ENCODE measurements at regions not wholly inside any gene's neighbourhood (a gene's known extent, or its start where the extent isn't known, plus 50 kb on each side); places are given as distances from the start of the nearest gene placed in this dataset.

GRCh38 chr10:4736608-4737007 lies 89.4 kb upstream of the AKR1E2 start:
- TF ChIP-seq CTCF (IDR thresholded peaks at IDR 0.05; ENCODE audit: control extremely low read depth, extremely low read depth, low read depth, missing control alignments): no peak
- DNase-seq (ENCODE audit: extremely low spot score): no peak
- CTCF ChIA-PET: no interaction called here
- POLR2A ChIA-PET: no interaction called here

- no peak for DNase-seq (ENCODE audit: extremely low spot score)
- CTCF ChIA-PET: no interaction called here
- TF ChIP-seq CTCF (IDR thresholded peaks at IDR 0.05; ENCODE audit: control extremely low read depth, extremely low read depth, low read depth, missing control alignments): no peak
These were observed 89.8 kb upstream of the AKR1E2 start for GRCh38 chr10:4736183-4736582.

GRCh38 chr10:4733843-4734224 lies 92.2 kb upstream of the AKR1E2 start:
- TF ChIP-seq CTCF (IDR thresholded peaks at IDR 0.05; ENCODE audit: control extremely low read depth, extremely low read depth, low read depth, missing control alignments): no peak
- ChIA-PET CTCF (interaction anchor here (1.0 to 1.2 kb wide), 2 partner anchors 14 to 20 kb away, joined by 3 to 5 read pairs; no protein-coding TSS in a partner anchor), POLR2A (no interaction called here)

More at GRCh38 chr10:4736183-4736582, 89.8 kb upstream of the AKR1E2 start:
- POLR2A ChIA-PET: no interaction called here

GRCh38 chr10:4733150-4733842 lies 92.7 kb upstream of the AKR1E2 start:
- no peak for TF ChIP-seq CTCF (IDR thresholded peaks at IDR 0.05; ENCODE audit: control extremely low read depth, extremely low read depth, low read depth, missing control alignments)
- no peak for DNase-seq (ENCODE audit: extremely low spot score)
- CTCF ChIA-PET: interaction anchor here (1.0 to 1.2 kb wide), 2 partner anchors 14 to 19 kb away, joined by 3 to 5 read pairs; no protein-coding TSS in a partner anchor
- POLR2A ChIA-PET: no interaction called here

More at GRCh38 chr10:4733843-4734224, 92.2 kb upstream of the AKR1E2 start:
- DNase-seq (ENCODE audit: extremely low spot score): no peak

- TF ChIP-seq CTCF (IDR thresholded peaks at IDR 0.05; ENCODE audit: control extremely low read depth, extremely low read depth, low read depth, missing control alignments): no peak
- no peak for DNase-seq (ENCODE audit: extremely low spot score)
- ChIA-PET CTCF (interaction anchor here (1.5 kb wide), 1 partner anchor 1487 kb away, joined by 3 read pairs; no protein-coding TSS in a partner anchor), POLR2A (interaction anchor here (0.7 kb wide), 1 partner anchor 13 kb away, joined by 4 read pairs; no protein-coding TSS in a partner anchor)
These were observed 95.0 kb upstream of the AKR1E2 start for GRCh38 chr10:4730998-4731397.

GRCh38 chr10:4725917-4726606 lies 99.9 kb upstream of the AKR1E2 start:
- no peak for TF ChIP-seq CTCF (IDR thresholded peaks at IDR 0.05; ENCODE audit: control extremely low read depth, extremely low read depth, low read depth, missing control alignments)
- CTCF ChIA-PET: no interaction called here
- DNase-seq (ENCODE audit: extremely low spot score): no peak
- POLR2A ChIA-PET: no interaction called here

Data from GM10248 (cell line).